ENCODE measurements at regions not wholly inside any gene's neighbourhood (a gene's known extent, or its start where the extent isn't known, plus 50 kb on each side); places are given as distances from the start of the nearest gene placed in this dataset.

DNA sequence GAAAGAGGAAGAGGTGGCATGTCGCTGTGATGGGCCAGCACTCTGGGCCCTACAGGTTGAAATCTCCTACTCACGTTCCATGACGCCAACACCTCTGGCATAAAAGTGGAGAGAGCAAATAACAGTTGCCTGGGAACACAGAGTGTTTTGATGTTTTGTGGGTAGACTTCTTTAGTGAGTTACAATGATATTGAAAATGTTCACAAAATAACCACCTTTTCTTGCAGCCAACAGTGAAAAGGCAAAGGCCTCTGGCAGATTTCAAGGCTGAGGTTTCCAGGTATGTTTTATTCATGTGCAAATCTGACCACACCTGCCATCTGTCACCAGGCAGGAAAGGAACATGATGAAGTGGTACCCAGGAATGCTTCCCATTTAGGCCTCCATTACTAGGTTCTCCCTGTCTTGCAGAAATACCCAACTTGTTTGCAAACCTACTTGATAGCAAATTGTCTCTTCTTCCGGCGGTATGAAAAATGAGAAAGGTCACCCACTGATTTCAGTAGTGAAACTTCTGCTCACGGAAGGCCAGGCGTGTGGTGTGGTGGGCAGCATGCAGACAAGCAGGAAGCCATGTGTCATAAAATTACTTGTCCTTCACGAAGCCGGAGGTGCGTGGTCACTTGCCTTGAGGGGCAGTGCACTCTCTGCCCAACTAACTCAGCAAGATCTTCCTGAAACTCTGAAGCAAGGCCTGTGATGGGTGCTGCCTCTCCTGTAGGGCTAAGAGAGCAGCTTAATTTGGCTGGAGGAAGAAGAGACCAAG lies 299.1 kb upstream of the PRDM1 start:
- DNase-seq (ENCODE audit: low spot score) = no peak
- intact Hi-C loops (cut with DNase I) = no loop called here

DNA sequence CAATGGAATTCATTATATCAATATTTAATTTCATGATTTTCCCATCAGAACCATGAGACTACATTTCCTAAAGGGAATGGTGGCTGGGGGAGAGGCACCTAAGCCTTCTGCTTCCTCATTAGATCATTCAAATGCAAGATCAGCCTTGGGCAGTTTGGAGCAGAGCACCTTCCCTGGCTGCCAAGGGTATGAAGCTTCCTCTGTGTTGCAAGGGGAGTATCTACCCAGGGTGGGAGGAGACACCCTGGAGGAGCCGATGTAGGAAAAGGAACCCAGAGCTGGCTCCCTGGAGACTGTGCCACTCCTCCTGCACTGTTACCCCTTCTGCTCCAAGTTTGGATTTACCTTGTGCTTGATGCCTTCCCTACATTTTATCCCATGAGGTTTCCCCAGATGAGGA lies 299.7 kb upstream of the PRDM1 start:
- no peak for DNase-seq (ENCODE audit: low spot score)
- intact Hi-C loops (cut with DNase I) = no loop called here

DNA sequence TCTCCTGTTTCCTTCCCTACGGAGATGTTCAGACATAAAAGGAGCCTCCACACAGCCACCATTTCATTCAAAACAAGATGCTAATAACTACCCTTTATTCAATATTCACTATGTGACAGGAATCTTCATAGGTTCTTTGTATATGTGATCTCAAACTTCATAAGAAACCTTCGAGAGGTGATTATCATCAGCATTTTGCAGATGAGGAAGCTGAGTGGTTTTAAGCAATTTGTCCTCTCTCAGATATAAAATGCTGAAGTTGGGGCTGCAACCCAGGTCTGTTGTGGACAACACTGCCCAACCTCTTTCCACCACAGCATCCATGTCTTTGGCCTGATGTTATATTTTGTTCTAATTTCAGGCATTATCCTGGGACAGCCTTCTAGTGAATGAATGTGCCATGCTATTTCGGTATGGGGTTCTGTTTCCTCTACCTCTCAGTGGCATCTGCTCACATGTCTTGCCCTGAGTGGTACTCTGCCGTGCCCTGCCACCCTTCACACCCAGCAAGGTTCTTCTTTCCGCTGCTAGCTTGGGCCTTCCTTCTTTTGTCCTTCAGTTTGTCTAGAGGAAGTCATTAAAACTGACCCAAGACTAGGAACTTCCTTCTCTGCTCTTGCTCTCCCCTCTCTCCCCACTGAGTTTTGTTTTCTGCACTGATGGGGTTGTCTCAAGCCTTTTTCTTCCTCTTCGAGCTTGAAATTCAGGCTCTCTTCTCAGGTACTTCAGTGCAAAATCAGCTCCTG lies 300.9 kb upstream of the PRDM1 start:
- intact Hi-C loops (cut with DNase I) = no loop called here
- DNase-seq (ENCODE audit: low spot score) = no peak

DNA sequence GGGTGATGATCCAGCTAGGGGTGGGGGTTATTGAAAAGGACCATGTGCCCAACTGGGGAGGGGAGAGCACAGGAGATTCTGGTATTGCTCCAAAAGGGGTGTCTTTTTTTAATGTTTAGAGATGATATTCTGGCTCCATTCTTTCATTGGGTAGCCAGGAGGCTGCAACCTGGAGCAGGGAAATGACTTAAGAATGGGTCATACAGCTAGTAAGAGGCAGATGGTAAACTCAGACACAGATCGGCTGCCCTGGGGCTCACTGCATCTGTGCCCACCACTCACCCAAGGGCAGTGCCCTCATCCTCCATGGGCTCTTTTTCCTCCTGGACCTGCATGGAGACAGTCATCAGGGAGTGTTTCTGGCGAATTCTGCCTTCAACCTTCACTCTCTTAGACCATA lies 302.0 kb upstream of the PRDM1 start:
- intact Hi-C loops (cut with DNase I) = no loop called here
- no peak for DNase-seq (ENCODE audit: low spot score)

DNA sequence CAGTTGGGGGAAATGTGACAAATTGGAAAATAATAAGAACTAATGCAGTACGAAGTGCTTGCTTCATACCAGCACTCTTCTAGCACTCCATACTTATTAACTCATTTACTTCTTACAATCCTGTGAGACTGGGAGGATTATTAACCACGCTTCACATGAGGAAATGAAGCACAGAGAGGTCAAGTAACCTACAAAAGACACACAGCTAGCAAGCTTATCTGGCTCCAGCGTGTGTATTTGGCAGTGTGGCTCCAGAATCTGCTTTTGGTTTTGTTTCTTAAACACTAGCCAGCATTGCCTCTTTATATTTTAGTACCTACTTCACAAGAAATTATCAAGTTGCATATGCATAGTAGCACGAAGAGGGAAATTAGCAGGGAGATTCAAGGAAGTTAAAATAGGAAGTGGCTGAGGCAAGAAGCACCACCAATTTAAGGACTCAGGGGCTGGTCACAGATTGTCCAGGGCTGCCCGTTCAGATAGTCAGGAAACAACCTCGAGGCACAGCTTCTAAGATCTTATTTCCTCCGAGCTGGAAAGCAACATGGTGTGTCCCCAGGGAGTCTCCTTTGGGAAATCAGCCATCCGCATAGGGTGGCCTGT lies 302.7 kb upstream of the PRDM1 start:
- DNase-seq (ENCODE audit: low spot score) = no peak

DNA sequence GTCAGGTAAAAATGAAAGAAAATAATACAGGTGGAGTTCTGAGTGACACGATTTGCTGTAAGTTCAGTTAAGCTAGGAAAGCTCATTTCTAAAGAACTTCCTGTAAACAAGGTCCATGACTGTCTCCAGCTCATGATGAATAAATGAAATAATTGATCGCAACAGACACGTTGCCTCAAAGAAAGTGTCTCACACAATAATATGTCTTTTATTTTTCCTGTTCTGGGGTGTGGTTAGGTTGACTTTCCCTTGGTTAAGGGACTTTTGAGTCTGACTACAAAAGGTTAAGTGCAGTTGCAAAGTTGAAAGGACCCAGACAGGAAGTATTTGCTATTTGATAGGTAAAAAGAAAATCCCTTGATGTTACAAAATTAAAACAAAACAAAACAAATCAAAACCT lies 304.2 kb upstream of the PRDM1 start:
- intact Hi-C loops (cut with DNase I) = no loop called here

More for the DNA sequence above, 302.7 kb upstream of the PRDM1 start:
- intact Hi-C loops (cut with DNase I) = no loop called here

DNA sequence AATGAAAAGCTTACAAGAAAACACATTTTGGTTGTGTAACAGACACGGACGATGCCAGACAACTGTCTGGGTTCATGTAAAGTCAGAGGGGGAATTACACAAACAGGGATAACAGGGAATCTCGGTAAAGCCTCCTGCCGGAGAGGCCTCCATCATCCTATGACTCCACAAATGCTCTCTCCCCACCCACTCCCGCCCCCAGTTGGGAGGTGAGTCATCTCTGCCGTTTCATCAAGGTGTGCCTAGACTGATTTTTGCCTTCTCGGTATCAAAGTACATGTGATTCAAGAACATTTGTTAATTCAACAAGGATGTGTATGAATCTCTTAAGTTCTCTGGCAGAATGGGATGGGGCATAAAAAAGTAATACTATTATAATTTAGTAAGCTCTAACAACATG lies 304.9 kb upstream of the PRDM1 start:
- no peak for DNase-seq (ENCODE audit: low spot score)
- intact Hi-C loops (cut with DNase I) = no loop called here

More for the DNA sequence above, 304.2 kb upstream of the PRDM1 start:
- no peak for DNase-seq (ENCODE audit: low spot score)

DNA sequence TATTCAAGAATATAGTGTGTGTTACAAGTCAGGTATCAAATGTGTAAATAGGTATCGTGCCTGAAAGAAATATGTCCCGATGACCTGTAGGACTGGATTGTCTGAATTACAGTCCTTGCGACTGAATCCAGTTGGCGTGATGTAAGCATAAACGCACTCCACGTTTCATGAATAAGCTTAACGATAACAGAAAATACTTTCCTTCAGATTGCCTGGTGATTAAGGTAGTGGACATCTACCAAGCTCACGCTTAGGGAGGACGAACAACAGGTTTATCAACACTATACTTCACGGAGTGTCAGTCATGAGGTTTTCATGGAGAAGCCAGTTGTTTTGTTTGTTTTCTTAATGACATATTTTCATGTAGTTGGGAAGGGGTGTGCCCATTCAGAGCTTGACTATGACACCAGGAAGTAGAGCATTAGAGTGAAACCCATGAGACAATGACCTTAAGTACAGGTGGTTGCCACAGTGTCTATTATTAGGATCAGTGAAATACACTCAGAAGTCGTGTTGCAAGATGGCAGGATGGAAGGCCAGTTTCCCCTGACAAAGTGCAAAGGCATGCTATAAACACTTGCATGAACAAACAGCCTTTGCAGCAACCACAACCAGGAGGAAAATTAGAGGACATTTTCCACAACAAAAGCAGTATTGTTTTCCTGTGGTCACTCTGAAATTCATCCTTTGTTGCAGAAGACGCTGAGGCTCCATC lies 305.8 kb upstream of the PRDM1 start:
- DNase-seq (ENCODE audit: low spot score) = no peak
- intact Hi-C loops (cut with DNase I) = no loop called here

DNA sequence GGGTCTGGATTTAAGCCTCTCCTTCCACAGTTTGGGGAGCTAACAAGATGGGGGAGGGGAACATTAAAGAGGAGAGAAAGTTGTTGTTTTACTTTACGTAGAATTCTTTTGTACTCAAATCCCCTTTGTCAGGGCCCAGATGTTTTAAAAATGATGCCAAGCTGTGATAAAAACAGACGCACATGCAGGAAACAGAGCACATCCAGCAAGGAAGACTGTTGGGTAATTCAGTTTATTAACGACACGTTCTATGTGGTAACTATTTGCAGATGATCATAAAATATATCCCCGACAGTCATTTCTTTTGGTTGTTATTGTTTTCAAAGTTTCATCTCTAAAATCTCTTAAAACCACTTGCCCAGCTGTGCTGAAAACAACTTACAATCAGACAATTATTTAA lies 307.0 kb upstream of the PRDM1 start:
- intact Hi-C loops (cut with DNase I) = no loop called here

DNA sequence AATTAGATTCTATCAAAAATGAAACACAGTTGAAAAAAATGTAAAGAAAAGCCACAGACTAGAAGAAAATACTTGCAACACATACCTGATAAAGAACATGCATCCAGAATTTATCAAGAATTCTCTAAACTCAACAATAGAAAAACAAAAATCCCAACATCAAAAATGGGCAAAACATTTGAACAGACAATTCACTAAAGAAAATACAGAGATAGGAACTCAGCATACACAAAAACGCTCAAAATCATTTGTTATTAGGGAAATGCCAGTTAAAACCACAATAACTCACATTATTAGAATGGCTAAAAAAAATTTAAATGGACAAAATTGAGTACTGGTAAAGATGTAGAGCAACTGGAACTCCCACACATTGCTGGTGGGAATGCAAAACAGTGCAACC lies 311.0 kb upstream of the PRDM1 start:
- no peak for DNase-seq (ENCODE audit: low spot score)
- intact Hi-C loops (cut with DNase I) = no loop called here

More for the DNA sequence above, 307.0 kb upstream of the PRDM1 start:
- no peak for DNase-seq (ENCODE audit: low spot score)

DNA sequence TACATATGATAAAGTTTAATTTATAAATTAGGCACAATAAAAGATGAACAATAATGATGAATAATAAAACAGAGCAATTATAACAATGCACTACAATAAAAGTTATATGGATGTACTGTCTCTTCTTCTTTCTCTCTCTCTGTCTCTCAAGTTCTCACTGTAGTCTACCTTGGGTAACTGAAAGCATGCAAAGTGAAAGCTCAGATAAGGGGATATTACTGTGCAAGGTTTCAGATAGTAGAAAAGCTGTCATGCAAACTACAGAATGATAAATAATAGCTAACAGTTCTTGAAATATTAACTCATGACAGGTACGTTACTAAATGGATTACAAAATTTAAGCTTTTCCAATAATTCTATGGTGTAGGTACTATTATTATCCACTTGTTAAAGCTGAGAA lies 311.9 kb upstream of the PRDM1 start:
- intact Hi-C loops (cut with DNase I) = no loop called here
- DNase-seq (ENCODE audit: low spot score) = no peak

DNA sequence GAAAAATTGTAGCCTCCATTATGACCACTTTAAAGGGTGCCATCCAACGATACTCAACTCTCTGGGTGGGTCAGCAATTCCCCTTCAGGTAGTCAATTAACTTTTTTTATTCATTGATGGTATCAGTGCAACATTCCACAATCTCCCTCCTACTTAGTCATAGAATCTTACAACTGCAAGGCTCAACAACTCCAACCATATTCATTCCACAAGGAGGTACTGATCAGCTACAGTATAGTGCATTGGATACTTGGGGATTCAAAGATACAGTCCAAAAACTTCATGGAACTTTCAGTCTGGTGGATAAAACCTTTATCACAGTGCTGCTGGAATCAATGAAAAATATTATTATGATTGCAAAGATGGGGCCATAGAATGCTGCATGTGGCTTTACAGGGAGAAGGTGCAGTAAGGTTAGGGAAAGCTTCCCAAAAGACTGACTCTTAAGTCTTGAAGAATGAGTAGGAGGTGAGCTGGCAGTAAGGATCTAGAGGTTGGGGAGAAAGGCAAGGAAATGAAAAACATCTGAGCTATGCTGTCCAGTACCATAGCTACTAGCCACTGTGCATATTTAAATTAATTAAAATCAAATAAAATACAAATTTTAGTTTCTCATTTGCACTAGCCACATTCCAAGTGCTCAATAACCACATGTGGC lies 314.7 kb upstream of the PRDM1 start:
- no peak for DNase-seq (ENCODE audit: low spot score)
- intact Hi-C loops (cut with DNase I) = no loop called here

DNA sequence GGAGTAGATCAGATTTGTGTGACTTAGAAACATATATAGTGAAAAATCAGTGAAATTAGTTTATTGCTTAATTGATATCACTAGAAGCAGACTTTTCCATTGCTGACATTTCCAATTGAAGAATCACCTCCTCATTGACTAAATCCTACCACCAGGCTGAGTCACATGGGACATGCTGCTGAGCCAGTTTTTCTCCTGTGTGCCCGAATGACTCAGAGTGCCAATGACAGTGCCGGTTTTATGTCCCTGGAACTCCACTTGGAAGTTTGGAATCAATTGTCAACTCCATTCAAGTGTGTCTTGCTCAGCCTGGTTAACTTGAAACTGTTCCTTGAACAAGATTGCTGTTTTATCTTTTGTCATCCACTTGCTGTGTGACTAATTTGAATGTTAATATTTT lies 316.1 kb upstream of the PRDM1 start:
- intact Hi-C loops (cut with DNase I) = no loop called here
- DNase-seq (ENCODE audit: low spot score) = no peak

DNA sequence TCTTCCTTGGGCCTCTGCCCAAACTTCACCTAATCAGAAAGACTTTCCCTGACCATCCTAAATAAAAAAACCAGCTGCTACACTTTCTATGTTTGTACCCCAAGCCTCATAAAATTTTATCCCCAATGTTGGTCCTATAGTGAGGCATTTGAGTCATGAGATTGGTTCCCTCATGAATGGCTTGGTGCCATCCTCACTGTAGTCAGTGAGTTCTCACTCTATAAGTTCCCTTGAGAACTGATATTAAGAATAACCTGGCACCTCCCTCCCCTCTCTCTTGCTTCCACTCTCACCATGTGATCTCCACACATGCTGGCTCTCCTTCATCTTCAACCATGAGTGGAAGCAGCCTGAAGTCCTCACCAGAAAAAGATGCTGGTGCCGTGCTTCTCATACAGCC lies 316.9 kb upstream of the PRDM1 start:
- no peak for DNase-seq (ENCODE audit: low spot score)
- intact Hi-C loops (cut with DNase I) = no loop called here

DNA sequence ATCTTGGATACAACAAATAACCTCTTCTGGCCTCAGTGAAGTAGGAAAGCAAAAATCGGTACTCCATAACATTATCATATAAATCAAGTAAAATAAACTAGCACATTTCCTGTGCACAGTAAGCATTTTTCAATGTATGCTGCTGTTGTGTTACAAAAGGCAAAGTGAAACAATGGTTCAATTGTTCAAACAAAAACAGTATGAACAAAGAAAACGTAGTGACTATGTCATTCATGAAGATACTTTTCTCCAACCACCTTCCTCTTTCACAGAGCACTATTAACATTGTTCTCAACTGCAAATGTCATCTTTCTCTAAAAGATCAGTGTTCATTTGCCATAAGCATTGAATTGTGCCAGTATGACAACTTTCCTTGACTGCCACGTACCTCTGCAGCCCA lies 318.6 kb upstream of the PRDM1 start:
- DNase-seq (ENCODE audit: low spot score) = no peak
- intact Hi-C loops (cut with DNase I) = no loop called here

DNA sequence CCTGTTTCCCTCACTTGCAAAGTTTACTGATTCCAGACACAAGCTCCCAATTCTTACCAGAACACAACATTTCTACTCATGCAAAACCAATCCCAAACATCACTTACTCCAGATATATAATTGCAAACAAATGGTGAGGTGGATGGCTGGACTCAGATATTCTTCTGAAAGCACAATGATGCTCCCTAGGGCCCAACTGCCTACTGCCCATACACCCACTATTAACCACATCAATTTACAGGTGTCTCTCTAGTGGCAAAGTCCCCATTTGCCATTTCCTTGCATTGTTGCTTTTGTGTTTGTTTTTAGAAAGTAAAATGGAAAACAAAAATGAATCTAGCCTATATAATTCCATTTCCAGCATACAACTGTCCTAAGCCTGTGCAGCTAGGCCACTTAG lies 320.9 kb upstream of the PRDM1 start:
- no peak for DNase-seq (ENCODE audit: low spot score)
- intact Hi-C loops (cut with DNase I) = no loop called here

DNA sequence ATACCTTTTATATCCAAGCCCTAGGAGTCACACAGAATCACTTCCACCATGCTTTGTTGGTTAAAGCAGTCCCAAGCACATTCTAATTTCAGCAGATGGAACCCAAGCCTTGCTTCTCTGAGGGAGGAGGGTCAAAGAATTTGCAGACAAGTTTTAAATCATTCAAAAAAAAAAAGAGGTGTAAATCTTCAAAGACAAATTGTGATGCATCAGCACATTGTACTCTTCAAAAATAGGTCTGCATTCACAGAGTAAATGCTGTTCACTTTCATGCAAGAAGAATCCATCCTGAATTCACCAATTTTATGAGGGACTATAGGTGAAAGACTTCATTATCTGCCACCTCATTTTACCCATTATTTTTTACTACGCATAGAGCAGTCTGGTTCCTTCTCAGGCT lies 321.8 kb upstream of the PRDM1 start:
- DNase-seq (ENCODE audit: low spot score) = no peak
- intact Hi-C loops (cut with DNase I) = no loop called here

DNA sequence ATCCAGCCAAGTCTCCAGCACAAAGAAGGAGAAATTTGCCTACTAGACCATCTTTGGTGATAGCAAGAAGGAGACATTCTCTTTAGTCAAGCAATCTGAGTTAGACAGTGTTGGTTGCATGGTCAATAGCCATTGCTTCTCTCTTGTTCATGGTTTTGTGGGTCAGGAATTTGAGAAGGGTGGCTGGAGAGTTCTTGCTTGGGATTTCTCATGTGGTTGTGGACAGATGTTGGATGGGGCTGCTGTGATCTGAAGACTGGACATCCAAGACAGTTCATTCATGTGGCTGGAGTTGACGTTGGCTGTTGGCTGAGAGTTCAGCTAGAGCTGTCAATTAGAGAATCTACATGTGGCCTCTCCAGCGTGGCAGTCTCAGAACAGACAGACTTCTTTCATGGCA lies 322.3 kb upstream of the PRDM1 start:
- intact Hi-C loops (cut with DNase I) = no loop called here
- DNase-seq (ENCODE audit: low spot score) = no peak

DNA sequence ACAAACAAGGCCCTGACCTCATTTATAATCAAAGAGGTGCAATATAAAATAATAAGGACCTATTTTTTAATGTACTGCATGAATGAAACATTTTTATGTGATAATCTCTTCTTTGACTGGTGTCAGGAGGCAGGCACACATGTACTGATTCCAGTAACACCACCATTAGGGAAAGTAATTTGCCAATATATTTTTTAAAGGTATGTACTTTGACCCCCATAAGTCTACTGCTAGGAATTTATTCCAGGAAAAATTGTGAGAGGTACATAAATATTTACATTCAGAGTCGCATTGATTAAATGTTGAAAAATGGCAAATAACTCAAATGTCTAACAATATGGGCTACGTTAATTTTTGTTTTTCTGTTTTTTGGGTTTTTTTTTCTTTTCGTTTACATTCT lies 325.4 kb upstream of the PRDM1 start:
- DNase-seq (ENCODE audit: low spot score) = no peak
- intact Hi-C loops (cut with DNase I) = no loop called here

DNA sequence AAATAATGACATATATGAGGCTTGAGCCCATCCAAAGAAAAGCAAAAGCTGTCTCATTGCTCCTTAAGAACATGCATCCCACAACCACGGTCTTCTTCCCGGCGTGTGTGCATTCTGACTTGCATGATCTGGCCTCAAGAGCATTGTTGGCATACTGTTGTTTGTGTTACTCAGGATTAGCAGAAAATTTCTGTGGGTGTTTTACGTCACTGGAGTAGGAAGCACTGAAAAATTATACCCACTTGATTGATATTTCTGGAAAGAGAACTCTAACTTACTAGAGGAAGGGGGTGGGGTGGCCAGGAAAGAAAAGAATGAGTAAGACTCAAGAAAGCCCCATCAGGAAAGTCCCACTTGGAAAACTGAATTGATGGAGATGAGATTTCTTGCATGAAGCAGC lies 326.2 kb upstream of the PRDM1 start:
- no peak for DNase-seq (ENCODE audit: low spot score)
- intact Hi-C loops (cut with DNase I) = no loop called here

Data from cardiac septum (tissue), 1 donor.